H9 (cell line): ENCODE measurements at regions not wholly inside any gene's neighbourhood (a gene's known extent, or its start where the extent isn't known, plus 50 kb on each side); places are given as distances from the start of the nearest gene placed in this dataset.

Experiments used
- DNase-seq: peaks from one replicate; pipeline ENCODE4 v3.0.0-alpha.2; 2017
- H2AFZ ChIP-seq: one replicate; pipeline ENCODE4 v1.6.1; 2013; ENCODE audit warnings: mild to moderate bottlenecking, low read length, control low read depth, moderate library complexity
- H2AK5ac ChIP-seq: 2 replicates; pipeline ENCODE4 v1.6.1; 2013; ENCODE audit warnings: low read length, control low read depth, mixed read lengths; ENCODE audit not compliant: insufficient read length
- H2BK120ac ChIP-seq: one replicate; pipeline ENCODE4 v1.6.1; 2013; ENCODE audit warnings: low read depth, mild to moderate bottlenecking, low read length, control low read depth, inconsistent platforms; ENCODE audit not compliant: poor library complexity, severe bottlenecking
- H2BK12ac ChIP-seq: 2 replicates; pipeline ENCODE4 v1.6.1; 2013; ENCODE audit warnings: low read length, control low read depth, mixed read lengths, low read depth; ENCODE audit not compliant: insufficient read length
- H2BK15ac ChIP-seq: 2 replicates; pipeline ENCODE4 v1.6.1; 2013; ENCODE audit warnings: low read depth, low read length, control low read depth
- H2BK20ac ChIP-seq: one replicate; pipeline ENCODE4 v1.6.1; 2013; ENCODE audit warnings: low read depth, mild to moderate bottlenecking, low read length, control low read depth, inconsistent platforms; ENCODE audit not compliant: poor library complexity, severe bottlenecking
- H2BK5ac ChIP-seq: 2 replicates; pipeline ENCODE4 v1.6.1; 2013; ENCODE audit warnings: low read length, control low read depth, mixed read lengths; ENCODE audit not compliant: insufficient read length
- H3K14ac ChIP-seq: 2 replicates; pipeline ENCODE4 v1.6.1; 2013; ENCODE audit warnings: low read length, control low read depth; ENCODE audit not compliant: insufficient read depth
- H3K18ac ChIP-seq: 2 replicates; pipeline ENCODE4 v1.6.1; 2013; ENCODE audit warnings: low read depth, mild to moderate bottlenecking, mixed read lengths, low read length, control low read depth; ENCODE audit not compliant: insufficient read length
- H3K23ac ChIP-seq: 2 replicates; pipeline ENCODE4 v1.6.1; 2013; ENCODE audit warnings: low read length, control low read depth, mixed read lengths, low read depth; ENCODE audit not compliant: insufficient read length
- H3K23me2 ChIP-seq: 2 replicates; pipeline ENCODE4 v1.6.1; 2013; ENCODE audit warnings: low read depth, mild to moderate bottlenecking, mixed read lengths, low read length, control low read depth; ENCODE audit not compliant: insufficient read length, poor library complexity, severe bottlenecking
- H3K27ac ChIP-seq: 2 replicates; pipeline ENCODE4 v1.5.1; 2013; ENCODE audit warnings: low read length, control low read depth, mixed read lengths, low read depth; ENCODE audit not compliant: insufficient read length
- H3K27me3 ChIP-seq: 2 replicates; pipeline ENCODE4 v1.6.1; 2013; ENCODE audit warnings: low read length, control low read depth, inconsistent platforms; ENCODE audit not compliant: insufficient read depth
- H3K4ac ChIP-seq: 2 replicates; pipeline ENCODE4 v1.6.1; 2013; ENCODE audit warnings: low read depth, mild to moderate bottlenecking, control low read depth, inconsistent platforms, low read length, moderate library complexity
- H3K4me1 ChIP-seq: 2 replicates; pipeline ENCODE4 v1.6.1; 2013; ENCODE audit warnings: low read length, control low read depth, inconsistent platforms; ENCODE audit not compliant: insufficient read depth
- H3K4me2 ChIP-seq: 2 replicates; pipeline ENCODE4 v1.6.1; 2013; ENCODE audit warnings: low read length, control low read depth, mixed read lengths; ENCODE audit not compliant: insufficient read length, insufficient read depth
- H3K56ac ChIP-seq: 2 replicates; pipeline ENCODE4 v1.6.1; 2013; ENCODE audit warnings: low read depth, mild to moderate bottlenecking, mixed read lengths, low read length, control low read depth; ENCODE audit not compliant: insufficient read length
- H3K79me1 ChIP-seq: 2 replicates; pipeline ENCODE4 v1.6.1; 2013; ENCODE audit warnings: low read depth, mild to moderate bottlenecking, moderate library complexity, low read length, control low read depth, inconsistent platforms; ENCODE audit not compliant: insufficient read depth, poor library complexity, severe bottlenecking
- H3K79me2 ChIP-seq: 2 replicates; pipeline ENCODE4 v1.6.1; 2013; ENCODE audit warnings: low read length, control low read depth, inconsistent platforms; ENCODE audit not compliant: insufficient read depth
- H3K9ac ChIP-seq: 2 replicates; pipeline ENCODE4 v1.6.1; 2013; ENCODE audit warnings: low read length, control low read depth, mixed read lengths; ENCODE audit not compliant: insufficient read length; ENCODE audit errors: extremely low read depth
- H3K9me3 ChIP-seq: one replicate; pipeline ENCODE4 v1.6.1; 2013; ENCODE audit warnings: low read depth, low read length, inconsistent platforms; ENCODE audit not compliant: control insufficient read depth
- H3T11ph ChIP-seq: one replicate; pipeline ENCODE4 v1.6.1; 2013; ENCODE audit warnings: mild to moderate bottlenecking, low read length, control low read depth, inconsistent platforms
- H4K20me1 ChIP-seq: one replicate; pipeline ENCODE4 v1.6.1; 2013; ENCODE audit not compliant: control insufficient read depth, insufficient read length, insufficient read depth
- H4K5ac ChIP-seq: 2 replicates; pipeline ENCODE4 v1.6.1; 2013; ENCODE audit warnings: low read depth, mild to moderate bottlenecking, mixed read lengths, low read length, control low read depth; ENCODE audit not compliant: insufficient read length
- H4K8ac ChIP-seq: replicated peaks from 2 replicates; pipeline ENCODE4 v1.6.1; 2013; ENCODE audit warnings: low read length, control low read depth, mixed read lengths, low read depth; ENCODE audit not compliant: insufficient read length
- H4K91ac ChIP-seq: 2 replicates; pipeline ENCODE4 v1.6.1; 2013; ENCODE audit warnings: low read depth, mild to moderate bottlenecking, moderate library complexity, mixed read lengths, low read length, control low read depth; ENCODE audit not compliant: insufficient read length
- H3K27ac Mint-ChIP-seq, 3 experiments: 2 replicates in 2 of 3; 3 replicates in 1 of 3; pipeline ENCODE4 v1.8.0; 2020 to 2021; ENCODE audit warnings: mixed read lengths in 3 of 3, mild to moderate bottlenecking in 1 of 3, moderate library complexity in 1 of 3
- H3K27me3 Mint-ChIP-seq: 2 replicates; pipeline ENCODE4 v1.8.0; 2021; ENCODE audit warnings: low read depth, mild to moderate bottlenecking, moderate library complexity, mixed read lengths
- H3K36me3 Mint-ChIP-seq, 3 experiments: 2 replicates in 2 of 3; 3 replicates in 1 of 3; pipeline ENCODE4 v1.8.0; 2020 to 2021; ENCODE audit warnings: low read depth in 3 of 3, mixed read lengths in 3 of 3; ENCODE audit not compliant: insufficient read depth in 1 of 3
- H3K4me1 Mint-ChIP-seq, 2 experiments: 2 replicates each; pipeline ENCODE4 v1.8.0; 2020; ENCODE audit warnings: mixed read lengths in 2 of 2
- H3K4me3 Mint-ChIP-seq, 2 experiments: 2 replicates in 1 of 2; 3 replicates in 1 of 2; pipeline ENCODE4 v1.8.0; 2020 to 2021; ENCODE audit warnings: mild to moderate bottlenecking in 2 of 2, mixed read lengths in 2 of 2, moderate library complexity in 1 of 2
- H3K9me3 Mint-ChIP-seq, 2 experiments: 2 replicates in 1 of 2; 3 replicates in 1 of 2; pipeline ENCODE4 v1.8.0; 2020; ENCODE audit warnings: mild to moderate bottlenecking in 2 of 2, mixed read lengths in 2 of 2, moderate library complexity in 1 of 2
- CTCF ChIP-seq: fragments of 200-600 bp; sonication (generic); conservative IDR thresholded peaks from 3 replicates; pipeline ENCODE4 v1.8.0; 2021; ENCODE audit warnings: antibody characterized with exemption, mild to moderate bottlenecking
- WGBS: extraction: QIAGEN DNeasy Blood & Tissue Kit; methylation state at CpG from one replicate; pipeline ENCODE4 v1.1.7; 2013; ENCODE audit warnings: missing lambda C conversion rate, low lambda C conversion rate, mixed read lengths; ENCODE audit not compliant: insufficient read length; ENCODE audit errors: extremely low coverage; 5-methylcytosine and 5-hydroxymethylcytosine counted together

GRCh38 chr13:82912564-82912963 lies 969.7 kb downstream of the SLITRK1 start:
- no peak overlapping the region for H2BK120ac ChIP-seq
- H4K8ac ChIP-seq: no peak overlapping the region
- no peak overlapping the region for H2BK15ac ChIP-seq
- Mint-ChIP-seq H3K4me1 (no peaks in the 10 kb centered on the region), H3K4me3 (no peak overlapping the region), H3K27me3 (no peaks in the 10 kb centered on the region), H3K9me3 (no peaks in the 10 kb centered on the region), H3K36me3 (no peaks in the 10 kb centered on the region; a peak in 1 of 7 replicates), H3K27ac (no peak overlapping the region)
- H3K27ac ChIP-seq: no peak overlapping the region
- H3K56ac ChIP-seq: no peak overlapping the region
- no CpG with 5 or more reads among the region's 3 CpGs for WGBS
- H2BK5ac ChIP-seq: no peak overlapping the region
- H4K20me1 ChIP-seq: no peaks in the 10 kb centered on the region
- no peak overlapping the region for H3K9ac ChIP-seq
- H3K9me3 ChIP-seq: no peaks in the 10 kb centered on the region
- H3K18ac ChIP-seq: no peak overlapping the region
- H3K23ac ChIP-seq: no peak overlapping the region
- H3K4me1 ChIP-seq: no peaks in the 10 kb centered on the region
- H2BK20ac ChIP-seq: no peak overlapping the region
- H2AK5ac ChIP-seq: no peak overlapping the region
- no peak overlapping the region for H2AFZ ChIP-seq
- no peak for DNase-seq
- TF ChIP-seq CTCF: no peak
- no peak overlapping the region for H3K14ac ChIP-seq
- no peaks in the 10 kb centered on the region for H3K79me1 ChIP-seq
- no peak overlapping the region for H3T11ph ChIP-seq
- H4K91ac ChIP-seq: no peak overlapping the region
- H2BK12ac ChIP-seq: no peak overlapping the region
- no peak overlapping the region for H3K4ac ChIP-seq
- H3K23me2 ChIP-seq: no peaks in the 10 kb centered on the region
- no peak overlapping the region for H4K5ac ChIP-seq
- H3K4me2 ChIP-seq: no peak overlapping the region
- H3K79me2 ChIP-seq: no peaks in the 10 kb centered on the region
- H3K27me3 ChIP-seq: no peaks in the 10 kb centered on the region
